ENCODE measurements at regions not wholly inside any gene's neighbourhood (a gene's known extent, or its start where the extent isn't known, plus 50 kb on each side); places are given as distances from the start of the nearest gene placed in this dataset.

GRCh38 chr16:66127459-66128370 lies 238.8 kb upstream of the CDH5 start:
- Histone ChIP-seq H3K9ac (ENCODE audit: low read depth, low read length) (no peak overlapping the region), H3K4me1 (ENCODE audit: control insufficient read depth, insufficient read depth, low read length) (peaks cover 35% of the 10 kb centered on the region), H3K23ac (ENCODE audit: low read depth, low read length) (peak overlapping the region; percentile 87; the same call in 1 of the 2 replicates), H4K20me1 (ENCODE audit: insufficient read depth, low read length) (0 out of 2 replicates have a peak, but pooled peaks cover 3% of the 10 kb centered on the region), H3K9me3 (ENCODE audit: control insufficient read depth, insufficient read depth, low read length) (no peaks in the 10 kb centered on the region), H3K4ac (ENCODE audit: low read depth, low read length) (peak overlapping the region; percentile 100), H2BK120ac (ENCODE audit: low read depth, low read length) (peak overlapping the region; percentile 100), H3K56ac (ENCODE audit: extremely low read depth, insufficient read depth, low read length) (no peak overlapping the region), H3K27ac (ENCODE audit: insufficient read depth, low read length) (peak overlapping the region; percentile 27; the same call in 1 of the 2 replicates), H2BK20ac (ENCODE audit: low read depth, low read length) (peak overlapping the region; percentile 92), H2AFZ (replicated peaks; ENCODE audit: low read length, poor library complexity) (peak overlapping the region; percentile 77), H3K4me3 (ENCODE audit: insufficient read depth, low read depth, low read length) (no peak overlapping the region), H4K8ac (ENCODE audit: low read depth in 2 of 2, low read length in 2 of 2) (peak overlapping the region; percentile 48 to 71; a peak in 3 of 4 replicates), H3K9me1 (ENCODE audit: insufficient read depth, low read length) (peaks cover 17% of the 10 kb centered on the region), H2BK5ac (ENCODE audit: low read depth, low read length, poor library complexity, severe bottlenecking) (no peak overlapping the region), H3K79me1 (ENCODE audit: low read depth in 1 of 2, low read length in 2 of 2) (no peaks in the 10 kb centered on the region), H2BK15ac (ENCODE audit: low read depth, low read length) (peak overlapping the region; percentile 90), H4K5ac (ENCODE audit: low read depth, low read length) (peak overlapping the region; percentile 62), H3K36me3 (ENCODE audit: control insufficient read depth, insufficient read depth, low read length) (no peaks in the 10 kb centered on the region), H2AK9ac (replicated peaks; ENCODE audit: low read depth, low read length, poor library complexity) (no peak overlapping the region), H3K18ac (ENCODE audit: low read depth, low read length) (peak overlapping the region; percentile 79), H4K91ac (ENCODE audit: insufficient read depth, low read depth, low read length) (peak overlapping the region; percentile 67), H3K27me3 (ENCODE audit: control insufficient read depth, insufficient read depth, low read length) (no peaks in the 10 kb centered on the region), H2AK5ac (ENCODE audit: low read depth, low read length) (peak overlapping the region; percentile 90), H3K4me2 (ENCODE audit: low read depth, low read length) (no peak overlapping the region), H3K14ac (replicated peaks; ENCODE audit: low read depth, low read length) (peak overlapping the region; percentile 90)
- in situ Hi-C loops (cut with MboI; ENCODE audit: low sequenced_read_pairs): no loop called here
- 44% methylated on average over 7 of the region's 26 CpGs; no CpG with 5 or more reads in 1 of the 2 experiments for WGBS, 2 experiments (ENCODE audit: extremely low coverage in 2 of 2, insufficient read length in 1 of 2)
- DNase-seq: no peak
- dilution Hi-C loops (cut with HindIII; ENCODE audit: low sequenced_read_pairs, unreplicated experiment): no loop called here
- BruUV-seq (replicated peaks): no TSS peak
- no peak for ATAC-seq (ENCODE audit: low read depth)
- intact Hi-C loops (cut with micrococcal nuclease): no loop called here
- POLR2A ChIA-PET (ENCODE audit: unreplicated experiment): no interaction called here
- TF ChIP-seq, protein P1, sequence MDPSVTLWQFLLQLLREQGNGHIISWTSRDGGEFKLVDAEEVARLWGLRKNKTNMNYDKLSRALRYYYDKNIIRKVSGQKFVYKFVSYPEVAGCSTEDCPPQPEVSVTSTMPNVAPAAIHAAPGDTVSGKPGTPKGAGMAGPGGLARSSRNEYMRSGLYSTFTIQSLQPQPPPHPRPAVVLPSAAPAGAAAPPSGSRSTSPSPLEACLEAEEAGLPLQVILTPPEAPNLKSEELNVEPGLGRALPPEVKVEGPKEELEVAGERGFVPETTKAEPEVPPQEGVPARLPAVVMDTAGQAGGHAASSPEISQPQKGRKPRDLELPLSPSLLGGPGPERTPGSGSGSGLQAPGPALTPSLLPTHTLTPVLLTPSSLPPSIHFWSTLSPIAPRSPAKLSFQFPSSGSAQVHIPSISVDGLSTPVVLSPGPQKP (IDR thresholded peaks at IDR 0.05; ENCODE audit: borderline replicate concordance, low read depth, low read length): no peak
- TF ChIP-seq BHLHE40 (IDR thresholded peaks at IDR 0.05; ENCODE audit: low read depth, low read length): no peak
- no peak for TF ChIP-seq MAZ (IDR thresholded peaks at IDR 0.05; ENCODE audit: borderline replicate concordance, low read depth, low read length)
- TF ChIP-seq RCOR1 (IDR thresholded peaks at IDR 0.05; ENCODE audit: insufficient replicate concordance, low read length): no peak
- no peak for TF ChIP-seq MXI1 (IDR thresholded peaks at IDR 0.05; ENCODE audit: borderline replicate concordance, low read depth, low read length)
- no peak for TF ChIP-seq POLR2A (IDR thresholded peaks at IDR 0.05; ENCODE audit: low read depth, low read length)
- CTCF ChIA-PET: no interaction called here
